ENCODE measurements at regions not wholly inside any gene's neighbourhood (a gene's known extent, or its start where the extent isn't known, plus 50 kb on each side); places are given as distances from the start of the nearest gene placed in this dataset.

- TF ChIP-seq CTCF (IDR thresholded peaks at IDR 0.05; ENCODE audit: unreplicated experiment) = no peak
- no peaks in the 10 kb centered on the region for H3K27me3 Mint-ChIP-seq (ENCODE audit: low read depth)
- H3K4me1 Mint-ChIP-seq = peaks cover 9% of the 10 kb centered on the region
- no peak overlapping the region for H3K4me3 Mint-ChIP-seq
- no peak for DNase-seq (ENCODE audit: low spot score in 2 of 2, unreplicated experiment in 2 of 2)
- H3K36me3 Mint-ChIP-seq = no peaks in the 10 kb centered on the region
- no peak overlapping the region for H3K27ac Mint-ChIP-seq
- no peaks in the 10 kb centered on the region for H3K9me3 Mint-ChIP-seq
Measured at GRCh38 chr3:89622063-89622700, 514.8 kb downstream of the EPHA3 start.

GRCh38 chr3:89624494-89624893, 517.1 kb downstream of the EPHA3 start:
- H3K4me1 Mint-ChIP-seq = peaks cover 5% of the 10 kb centered on the region
- no peak for DNase-seq (ENCODE audit: low spot score in 2 of 2, unreplicated experiment in 2 of 2)

GRCh38 chr3:89625945-89626344, 518.5 kb downstream of the EPHA3 start:
- no peaks in the 10 kb centered on the region for H3K27me3 Mint-ChIP-seq (ENCODE audit: low read depth)
- DNase-seq (ENCODE audit: low spot score in 2 of 2, unreplicated experiment in 2 of 2) = no peak
- no peak for TF ChIP-seq CTCF (IDR thresholded peaks at IDR 0.05; ENCODE audit: unreplicated experiment)
- H3K9me3 Mint-ChIP-seq = peaks cover 4% of the 10 kb centered on the region
- H3K27ac Mint-ChIP-seq = no peak overlapping the region
- no peak overlapping the region for H3K4me3 Mint-ChIP-seq
- H3K4me1 Mint-ChIP-seq = peaks cover 5% of the 10 kb centered on the region
- H3K36me3 Mint-ChIP-seq = no peaks in the 10 kb centered on the region

More at GRCh38 chr3:89624494-89624893, 517.1 kb downstream of the EPHA3 start:
- no peaks in the 10 kb centered on the region for H3K27me3 Mint-ChIP-seq (ENCODE audit: low read depth)
- no peak overlapping the region for H3K27ac Mint-ChIP-seq
- no peaks in the 10 kb centered on the region for H3K36me3 Mint-ChIP-seq
- no peak for TF ChIP-seq CTCF (IDR thresholded peaks at IDR 0.05; ENCODE audit: unreplicated experiment)
- no peak overlapping the region for H3K4me3 Mint-ChIP-seq
- H3K9me3 Mint-ChIP-seq = peaks cover 4% of the 10 kb centered on the region

- H3K4me3 Mint-ChIP-seq = no peak overlapping the region
- H3K27ac Mint-ChIP-seq = no peak overlapping the region
- H3K4me1 Mint-ChIP-seq = peaks cover 5% of the 10 kb centered on the region
- DNase-seq (ENCODE audit: low spot score in 2 of 2, unreplicated experiment in 2 of 2) = no peak
- no peaks in the 10 kb centered on the region for H3K27me3 Mint-ChIP-seq (ENCODE audit: low read depth)
- no peak for TF ChIP-seq CTCF (IDR thresholded peaks at IDR 0.05; ENCODE audit: unreplicated experiment)
- H3K36me3 Mint-ChIP-seq = no peaks in the 10 kb centered on the region
- peaks cover 4% of the 10 kb centered on the region for H3K9me3 Mint-ChIP-seq
Measured at GRCh38 chr3:89628856-89629670, 521.6 kb downstream of the EPHA3 start.

GRCh38 chr3:89635137-89635536, 527.7 kb downstream of the EPHA3 start:
- no peak overlapping the region for H3K4me3 Mint-ChIP-seq
- TF ChIP-seq CTCF (IDR thresholded peaks at IDR 0.05; ENCODE audit: unreplicated experiment) = no peak
- H3K27me3 Mint-ChIP-seq (ENCODE audit: low read depth) = no peaks in the 10 kb centered on the region
- no peak for DNase-seq (ENCODE audit: low spot score in 2 of 2, unreplicated experiment in 2 of 2)
- H3K9me3 Mint-ChIP-seq = peaks cover 6% of the 10 kb centered on the region
- H3K36me3 Mint-ChIP-seq = no peaks in the 10 kb centered on the region
- H3K27ac Mint-ChIP-seq = no peak overlapping the region
- H3K4me1 Mint-ChIP-seq = no peaks in the 10 kb centered on the region
